Thoracic aorta (tissue), 2 donors: ENCODE measurements at regions not wholly inside any gene's neighbourhood (a gene's known extent, or its start where the extent isn't known, plus 50 kb on each side); places are given as distances from the start of the nearest gene placed in this dataset.

Experiments
- ATAC-seq: fragments of 150-250 bp; one replicate; pipeline ENCODE4 v1.8.0; 2017; ENCODE audit warnings: low read depth; ENCODE audit not compliant: insufficient number of reproducible peaks, low FRiP score
- DNase-seq: peaks from one replicate; pipeline ENCODE4 v3.0.0-alpha.2; 2020; ENCODE audit warnings: low spot score
- H3K27ac ChIP-seq, 2 donors: fragments of 200-600 bp; sonication (generic); 1 replicate in 1 of 2; 2 replicates in 1 of 2; pipeline ENCODE4 v1.5.1; 2016; ENCODE audit warnings: mild to moderate bottlenecking in 2 of 2, moderate library complexity in 2 of 2
- H3K27me3 ChIP-seq: fragments of 200-600 bp; sonication (generic); replicated peaks from 2 replicates; pipeline ENCODE4 v1.6.0; 2016; ENCODE audit warnings: mild to moderate bottlenecking; ENCODE audit not compliant: insufficient read depth
- H3K36me3 ChIP-seq: fragments of 200-600 bp; sonication (generic); one replicate; pipeline ENCODE4 v1.5.1; 2016
- H3K4me1 ChIP-seq, 2 donors: fragments of 200-600 bp; sonication (generic); 1 replicate in 1 of 2; 2 replicates in 1 of 2; pipeline versions ENCODE4 v1.5.1 to v1.6.0; 2016; ENCODE audit warnings: low read depth in 2 of 2, mild to moderate bottlenecking in 1 of 2; ENCODE audit not compliant: control insufficient read depth in 1 of 2
- H3K4me3 ChIP-seq: fragments of 200-600 bp; sonication (generic); 2 replicates; pipeline ENCODE4 v1.5.1; 2016; ENCODE audit warnings: mild to moderate bottlenecking
- H3K9me3 ChIP-seq: fragments of 200-600 bp; sonication (generic); 2 replicates; pipeline ENCODE4 v1.5.1; 2016
- CTCF ChIP-seq: fragments of 200-600 bp; sonication (generic); IDR thresholded peaks from one replicate; pipeline ENCODE4 v1.5.1; 2019; ENCODE audit warnings: antibody characterized with exemption

GRCh38 chr10:23994459-23995046, 214.4 kb upstream of the KIAA1217 start:
- H3K36me3 ChIP-seq = no peaks in the 10 kb centered on the region
- H3K27me3 ChIP-seq = no peaks in the 10 kb centered on the region
- DNase-seq = peak; percentile 4
- no peaks in the 10 kb centered on the region for H3K4me1 ChIP-seq
- H3K9me3 ChIP-seq = no peaks in the 10 kb centered on the region
- peak; percentile 77 for TF ChIP-seq CTCF
- no peak overlapping the region for H3K4me3 ChIP-seq
- peak; percentile 50 for ATAC-seq
- no peak overlapping the region for H3K27ac ChIP-seq

- Histone ChIP-seq H3K36me3 (no peaks in the 10 kb centered on the region), H3K27me3 (no peaks in the 10 kb centered on the region), H3K4me3 (no peak overlapping the region), H3K27ac (no peak overlapping the region), H3K4me1 (no peaks in the 10 kb centered on the region), H3K9me3 (no peaks in the 10 kb centered on the region)
- no peak for TF ChIP-seq CTCF
- ATAC-seq (no peak), DNase-seq (no peak)
These were observed 209.5 kb upstream of the KIAA1217 start for GRCh38 chr10:23999445-23999844.

- no peak overlapping the region for H3K27ac ChIP-seq
- DNase-seq (no peak), ATAC-seq (no peak)
- H3K4me3 ChIP-seq = no peak overlapping the region
- no peaks in the 10 kb centered on the region for H3K27me3 ChIP-seq
- TF ChIP-seq CTCF = no peak
- no peaks in the 10 kb centered on the region for H3K9me3 ChIP-seq
- no peaks in the 10 kb centered on the region for H3K36me3 ChIP-seq
- H3K4me1 ChIP-seq = no peaks in the 10 kb centered on the region
These were observed 208.6 kb upstream of the KIAA1217 start for GRCh38 chr10:24000271-24000813.

GRCh38 chr10:24006741-24007140, 202.2 kb upstream of the KIAA1217 start:
- Histone ChIP-seq H3K27me3 (no peaks in the 10 kb centered on the region), H3K27ac (no peak overlapping the region), H3K36me3 (no peaks in the 10 kb centered on the region), H3K4me3 (no peak overlapping the region), H3K4me1 (no peaks in the 10 kb centered on the region), H3K9me3 (no peaks in the 10 kb centered on the region)
- ATAC-seq (no peak), DNase-seq (no peak)
- no peak for TF ChIP-seq CTCF

GRCh38 chr10:24007359-24007758, 201.6 kb upstream of the KIAA1217 start:
- TF ChIP-seq CTCF = no peak
- no peaks in the 10 kb centered on the region for H3K36me3 ChIP-seq
- ATAC-seq = no peak
- H3K27ac ChIP-seq = no peak overlapping the region
- no peak for DNase-seq
- H3K4me3 ChIP-seq = no peak overlapping the region
- H3K27me3 ChIP-seq = no peaks in the 10 kb centered on the region
- no peaks in the 10 kb centered on the region for H3K4me1 ChIP-seq
- no peaks in the 10 kb centered on the region for H3K9me3 ChIP-seq
